Neural progenitor cell (in vitro differentiated cells): ENCODE measurements at regions not wholly inside any gene's neighbourhood (a gene's known extent, or its start where the extent isn't known, plus 50 kb on each side); places are given as distances from the start of the nearest gene placed in this dataset.
"Not testable (repeated sequence)": the region's sequence is repeated elsewhere in the genome, so short reads cannot be mapped to it uniquely, and the experiment has no call there.

ENCODE experiments used
- CTCF ChIP-seq: fragments of 200-600 bp; sonication (generic); IDR thresholded peaks from 2 replicates; pipeline ENCODE4 v1.5.1; 2017; ENCODE audit warnings: antibody characterized with exemption, mild to moderate bottlenecking
- EZH2 ChIP-seq: fragments of 200-600 bp; sonication (generic); IDR thresholded peaks from 2 replicates; pipeline ENCODE4 v1.6.1; 2017; ENCODE audit warnings: antibody characterized with exemption, mild to moderate bottlenecking, moderate library complexity
- EZH2phosphoT487 ChIP-seq: fragments of 200-600 bp; sonication (generic); IDR thresholded peaks from 2 replicates; pipeline ENCODE4 v1.6.1; 2017; ENCODE audit warnings: antibody characterized with exemption

DNA sequence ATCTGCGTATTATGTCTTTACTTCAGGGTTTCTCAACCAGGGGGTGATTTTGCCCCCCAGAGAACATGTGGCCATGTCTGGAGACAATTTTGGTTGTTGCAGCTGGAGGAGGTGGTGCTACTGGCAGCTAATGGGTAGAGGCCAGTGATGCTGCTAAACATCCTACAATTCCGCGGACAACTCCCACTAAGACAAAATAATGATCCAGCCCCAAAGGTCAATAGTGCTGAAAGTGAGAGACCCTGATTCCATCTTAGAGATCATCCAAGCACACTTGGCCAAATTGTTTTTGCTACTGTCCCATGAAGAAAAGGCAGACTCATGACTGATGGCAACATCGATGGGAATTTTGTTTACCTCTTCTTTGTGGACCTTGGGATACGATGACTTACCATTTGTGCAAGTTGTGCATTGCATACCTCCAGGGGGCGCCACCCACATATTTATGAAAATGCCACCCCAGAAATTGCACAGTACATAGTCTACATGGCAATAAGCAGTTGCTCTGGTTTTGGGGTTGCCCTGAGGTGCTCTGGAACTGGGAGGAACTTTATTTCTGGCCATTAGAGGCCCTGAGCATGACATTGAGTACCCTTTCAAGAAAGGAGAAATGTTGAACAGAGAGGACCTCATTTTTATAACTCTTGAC is 144.3 kb downstream of the UNC93B1 start:
- peak; percentile 47 for TF ChIP-seq CTCF
- TF ChIP-seq EZH2, EZH2phosphoT487: not testable (repeated sequence)
